ENCODE measurements at regions not wholly inside any gene's neighbourhood (a gene's known extent, or its start where the extent isn't known, plus 50 kb on each side); places are given as distances from the start of the nearest gene placed in this dataset.

DNA sequence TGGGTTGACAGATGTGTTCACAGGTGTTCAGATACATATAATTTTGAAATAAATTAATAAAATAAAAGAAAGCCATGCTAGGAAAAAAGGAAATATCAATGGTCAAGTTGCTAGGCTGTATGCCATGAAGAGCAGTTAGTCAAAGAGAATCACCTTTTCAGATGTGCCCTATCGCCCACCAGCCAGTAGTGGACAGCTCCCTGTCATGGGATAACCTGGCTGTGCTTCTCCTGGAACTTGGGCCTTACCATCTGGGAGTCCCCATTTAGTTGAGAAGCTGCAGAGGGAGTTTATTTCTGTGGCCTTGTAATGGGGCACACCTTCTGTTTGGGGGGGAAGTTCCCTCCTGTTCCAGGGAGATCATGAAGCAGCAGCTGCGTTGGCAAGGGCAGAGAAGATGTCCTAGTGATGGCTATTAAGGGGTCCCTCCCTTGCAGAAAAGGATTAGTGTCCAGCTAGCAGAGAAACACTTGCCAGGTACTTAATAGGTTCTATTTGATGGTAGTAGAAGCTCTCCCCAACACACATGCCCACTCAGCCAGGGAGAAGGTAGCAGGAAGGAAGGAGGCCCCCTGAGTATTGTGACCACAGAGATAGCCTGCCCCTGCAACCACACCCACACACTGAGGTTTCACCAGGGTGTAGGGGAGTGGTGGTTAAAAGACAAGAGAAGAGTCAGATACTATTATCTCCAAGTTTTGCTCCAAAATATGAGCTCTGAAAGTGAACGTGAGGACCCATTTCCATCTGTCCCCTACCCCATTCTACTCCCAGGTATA lies 117.7 kb downstream of the B3GNT2 start:
- H4K20me1 ChIP-seq (ENCODE audit: insufficient read depth, low read length), result no peaks in the 10 kb centered on the region
- H3K9me3 ChIP-seq (replicated peaks; ENCODE audit: insufficient read depth, low read length), result no peaks in the 10 kb centered on the region
- H3F3A ChIP-seq (ENCODE audit: insufficient read depth, low read length), result no peaks in the 10 kb centered on the region
- no peak overlapping the region for H2AFZ ChIP-seq (ENCODE audit: low read length)
- H3K27me3 ChIP-seq (replicated peaks; ENCODE audit: insufficient read depth, low read length), result no peaks in the 10 kb centered on the region
- no peaks in the 10 kb centered on the region for H3K36me3 ChIP-seq (replicated peaks; ENCODE audit: insufficient read depth, low read length)
- H3K4me3 ChIP-seq (ENCODE audit: low read length), result no peak overlapping the region
- no peaks in the 10 kb centered on the region for H3K9me2 ChIP-seq (replicated peaks; ENCODE audit: insufficient read depth, low read length)
- TF ChIP-seq EZH2 (optimal IDR thresholded peaks at IDR 0.05; ENCODE audit: low read depth, low read length), result no peak
- TF ChIP-seq, protein P1, sequence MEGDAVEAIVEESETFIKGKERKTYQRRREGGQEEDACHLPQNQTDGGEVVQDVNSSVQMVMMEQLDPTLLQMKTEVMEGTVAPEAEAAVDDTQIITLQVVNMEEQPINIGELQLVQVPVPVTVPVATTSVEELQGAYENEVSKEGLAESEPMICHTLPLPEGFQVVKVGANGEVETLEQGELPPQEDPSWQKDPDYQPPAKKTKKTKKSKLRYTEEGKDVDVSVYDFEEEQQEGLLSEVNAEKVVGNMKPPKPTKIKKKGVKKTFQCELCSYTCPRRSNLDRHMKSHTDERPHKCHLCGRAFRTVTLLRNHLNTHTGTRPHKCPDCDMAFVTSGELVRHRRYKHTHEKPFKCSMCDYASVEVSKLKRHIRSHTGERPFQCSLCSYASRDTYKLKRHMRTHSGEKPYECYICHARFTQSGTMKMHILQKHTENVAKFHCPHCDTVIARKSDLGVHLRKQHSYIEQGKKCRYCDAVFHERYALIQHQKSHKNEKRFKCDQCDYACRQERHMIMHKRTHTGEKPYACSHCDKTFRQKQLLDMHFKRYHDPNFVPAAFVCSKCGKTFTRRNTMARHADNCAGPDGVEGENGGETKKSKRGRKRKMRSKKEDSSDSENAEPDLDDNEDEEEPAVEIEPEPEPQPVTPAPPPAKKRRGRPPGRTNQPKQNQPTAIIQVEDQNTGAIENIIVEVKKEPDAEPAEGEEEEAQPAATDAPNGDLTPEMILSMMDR (IDR thresholded peaks at IDR 0.05; ENCODE audit: low read length), result no peak
- TF ChIP-seq EZH2phosphoT487 (IDR thresholded peaks at IDR 0.05; ENCODE audit: low read length), result no peak
- H3K4me2 ChIP-seq (ENCODE audit: low read depth, low read length), result peak overlapping the region; percentile 14; the same call in 1 of the 2 replicates
- H3K27ac ChIP-seq (ENCODE audit: low read length), result no peak overlapping the region
- DNase-seq, result no peak
- H3K4me1 ChIP-seq (ENCODE audit: low read length), result peaks cover 10% of the 10 kb centered on the region
- H3K9ac ChIP-seq (ENCODE audit: low read length), result no peak overlapping the region
- no peaks in the 10 kb centered on the region for H3K79me2 ChIP-seq (ENCODE audit: low read length)

DNA sequence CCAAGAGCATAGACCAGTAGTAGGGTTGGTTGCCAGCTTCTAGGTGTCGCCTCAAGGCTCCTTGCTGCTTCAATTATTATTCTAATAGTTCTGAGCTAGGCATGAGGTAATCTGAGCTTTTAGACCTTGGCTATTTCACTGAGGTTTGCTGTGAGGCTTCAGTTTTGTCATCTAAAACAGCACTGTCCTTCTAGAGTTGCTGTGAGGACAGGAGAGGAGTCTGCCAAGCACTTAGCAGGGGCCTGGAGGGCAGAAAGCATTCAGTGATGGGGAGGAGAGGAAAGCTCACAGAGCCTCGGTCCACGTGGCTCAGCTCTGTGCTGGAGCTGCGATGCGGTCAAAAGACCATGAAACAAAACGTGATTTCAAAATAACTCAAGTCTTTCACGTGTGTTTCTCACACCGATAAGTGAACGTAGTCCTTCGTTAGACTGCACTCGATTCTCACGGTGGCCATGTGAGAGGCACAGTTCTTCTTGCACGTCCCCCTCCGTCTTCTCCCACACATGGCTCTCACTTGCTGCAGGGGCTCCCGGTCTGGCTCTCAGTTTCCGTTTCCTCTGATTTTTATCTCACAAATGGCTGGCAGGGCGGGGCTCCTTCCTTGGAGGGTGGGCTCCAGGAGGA lies 113.7 kb downstream of the B3GNT2 start:
- Histone ChIP-seq H3K27me3 (replicated peaks; ENCODE audit: insufficient read depth, low read length) (no peaks in the 10 kb centered on the region), H3K27ac (ENCODE audit: low read length) (no peak overlapping the region), H3K4me2 (ENCODE audit: low read depth, low read length) (no peak overlapping the region), H3K4me1 (ENCODE audit: low read length) (peaks cover 47% of the 10 kb centered on the region), H3F3A (ENCODE audit: insufficient read depth, low read length) (peaks cover 28% of the 10 kb centered on the region), H3K9me3 (replicated peaks; ENCODE audit: insufficient read depth, low read length) (no peaks in the 10 kb centered on the region), H3K9ac (ENCODE audit: low read length) (no peak overlapping the region), H3K9me2 (replicated peaks; ENCODE audit: insufficient read depth, low read length) (no peaks in the 10 kb centered on the region), H3K79me2 (ENCODE audit: low read length) (no peaks in the 10 kb centered on the region), H2AFZ (ENCODE audit: low read length) (no peak overlapping the region), H3K4me3 (ENCODE audit: low read length) (no peak overlapping the region), H4K20me1 (ENCODE audit: insufficient read depth, low read length) (no peaks in the 10 kb centered on the region), H3K36me3 (replicated peaks; ENCODE audit: insufficient read depth, low read length) (no peaks in the 10 kb centered on the region)
- no peak for DNase-seq
- TF ChIP-seq EZH2phosphoT487 (IDR thresholded peaks at IDR 0.05; ENCODE audit: low read length) (no peak), EZH2 (optimal IDR thresholded peaks at IDR 0.05; ENCODE audit: low read depth, low read length) (no peak)
- TF ChIP-seq, protein P1 (IDR thresholded peaks at IDR 0.05; ENCODE audit: low read length), result no peak

DNA sequence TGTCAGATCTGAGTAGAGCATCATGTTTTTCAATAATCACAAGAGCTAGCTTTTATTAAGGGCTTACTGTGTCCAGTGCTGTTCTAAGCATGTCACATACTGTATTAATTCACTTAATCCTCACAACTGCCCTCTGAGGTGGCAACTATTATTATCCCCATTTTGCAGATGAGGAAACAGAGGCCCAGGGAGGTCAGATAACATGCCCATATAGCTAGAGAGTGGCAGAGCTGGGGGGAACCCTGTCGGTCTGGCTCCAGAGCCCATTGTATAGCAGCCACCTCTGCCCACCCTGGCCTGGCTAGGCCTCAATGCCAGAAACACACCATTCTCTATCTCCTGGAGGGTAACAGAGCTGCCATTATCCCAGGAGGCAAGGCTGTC lies 113.2 kb downstream of the B3GNT2 start:
- H3K9me2 ChIP-seq (replicated peaks; ENCODE audit: insufficient read depth, low read length), result no peaks in the 10 kb centered on the region
- H2AFZ ChIP-seq (ENCODE audit: low read length), result no peak overlapping the region
- no peaks in the 10 kb centered on the region for H3K9me3 ChIP-seq (replicated peaks; ENCODE audit: insufficient read depth, low read length)
- no peaks in the 10 kb centered on the region for H3K36me3 ChIP-seq (replicated peaks; ENCODE audit: insufficient read depth, low read length)
- no peak for DNase-seq
- H3K4me2 ChIP-seq (ENCODE audit: low read depth, low read length), result no peak overlapping the region
- no peaks in the 10 kb centered on the region for H4K20me1 ChIP-seq (ENCODE audit: insufficient read depth, low read length)
- no peak overlapping the region for H3K4me3 ChIP-seq (ENCODE audit: low read length)
- H3K79me2 ChIP-seq (ENCODE audit: low read length), result no peaks in the 10 kb centered on the region
- TF ChIP-seq EZH2 (optimal IDR thresholded peaks at IDR 0.05; ENCODE audit: low read depth, low read length) (no peak), EZH2phosphoT487 (IDR thresholded peaks at IDR 0.05; ENCODE audit: low read length) (no peak)
- TF ChIP-seq, protein P1 (IDR thresholded peaks at IDR 0.05; ENCODE audit: low read length), result no peak
- H3K4me1 ChIP-seq (ENCODE audit: low read length), result peaks cover 49% of the 10 kb centered on the region
- no peak overlapping the region for H3K9ac ChIP-seq (ENCODE audit: low read length)
- H3F3A ChIP-seq (ENCODE audit: insufficient read depth, low read length), result peaks cover 33% of the 10 kb centered on the region
- no peaks in the 10 kb centered on the region for H3K27me3 ChIP-seq (replicated peaks; ENCODE audit: insufficient read depth, low read length)
- no peak overlapping the region for H3K27ac ChIP-seq (ENCODE audit: low read length)

Measured in MM.1S (cell line).